ENCODE measurements at regions not wholly inside any gene's neighbourhood (a gene's known extent, or its start where the extent isn't known, plus 50 kb on each side); places are given as distances from the start of the nearest gene placed in this dataset.

DNA sequence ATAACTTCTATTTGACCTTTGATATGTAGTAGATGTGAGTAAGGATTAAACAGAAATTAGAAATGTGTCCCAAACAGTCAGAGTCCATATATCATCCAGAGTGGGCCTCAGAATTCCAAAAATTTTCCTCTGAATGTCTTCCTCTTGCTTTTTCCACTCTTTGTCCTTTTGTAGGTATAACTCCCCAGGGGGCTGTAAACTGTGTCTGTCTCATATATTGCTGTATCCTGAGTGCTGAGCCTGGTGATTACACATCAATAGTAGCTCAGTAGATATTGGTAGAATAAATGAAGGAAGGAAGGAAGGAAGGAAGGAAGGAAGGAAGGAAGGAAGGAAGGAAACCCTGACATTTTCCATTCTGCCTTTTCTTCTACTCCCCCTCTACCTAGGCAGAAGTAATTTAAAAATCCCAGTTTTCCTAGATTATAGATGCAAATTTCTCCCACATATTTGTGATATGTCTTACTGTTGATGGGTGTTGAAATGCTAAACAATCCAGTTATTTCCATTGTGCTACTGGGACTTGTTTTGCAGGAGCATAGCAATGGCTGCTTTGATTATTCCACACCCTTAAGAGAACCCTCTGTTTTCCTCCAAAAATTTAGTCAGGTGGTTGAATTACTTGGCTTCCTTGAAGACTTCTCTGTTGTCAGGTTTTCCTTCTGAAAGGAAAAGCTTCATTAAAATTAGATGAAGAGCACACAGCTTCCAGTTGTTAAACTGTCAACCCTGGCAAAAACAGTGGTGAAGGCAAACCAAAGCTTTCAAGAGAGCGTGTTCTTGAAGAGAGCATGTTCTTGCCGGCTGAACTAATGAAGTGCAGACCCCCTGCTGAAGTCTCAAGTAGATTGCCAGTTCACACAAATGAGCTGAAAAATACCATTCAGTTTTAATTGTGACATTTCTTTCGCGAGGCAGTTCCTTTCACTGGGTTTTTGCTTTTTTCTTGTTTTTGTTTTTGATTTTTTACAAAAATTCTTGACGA lies 147.8 kb downstream of the KCNE4 start:
- TF ChIP-seq, protein P1, sequence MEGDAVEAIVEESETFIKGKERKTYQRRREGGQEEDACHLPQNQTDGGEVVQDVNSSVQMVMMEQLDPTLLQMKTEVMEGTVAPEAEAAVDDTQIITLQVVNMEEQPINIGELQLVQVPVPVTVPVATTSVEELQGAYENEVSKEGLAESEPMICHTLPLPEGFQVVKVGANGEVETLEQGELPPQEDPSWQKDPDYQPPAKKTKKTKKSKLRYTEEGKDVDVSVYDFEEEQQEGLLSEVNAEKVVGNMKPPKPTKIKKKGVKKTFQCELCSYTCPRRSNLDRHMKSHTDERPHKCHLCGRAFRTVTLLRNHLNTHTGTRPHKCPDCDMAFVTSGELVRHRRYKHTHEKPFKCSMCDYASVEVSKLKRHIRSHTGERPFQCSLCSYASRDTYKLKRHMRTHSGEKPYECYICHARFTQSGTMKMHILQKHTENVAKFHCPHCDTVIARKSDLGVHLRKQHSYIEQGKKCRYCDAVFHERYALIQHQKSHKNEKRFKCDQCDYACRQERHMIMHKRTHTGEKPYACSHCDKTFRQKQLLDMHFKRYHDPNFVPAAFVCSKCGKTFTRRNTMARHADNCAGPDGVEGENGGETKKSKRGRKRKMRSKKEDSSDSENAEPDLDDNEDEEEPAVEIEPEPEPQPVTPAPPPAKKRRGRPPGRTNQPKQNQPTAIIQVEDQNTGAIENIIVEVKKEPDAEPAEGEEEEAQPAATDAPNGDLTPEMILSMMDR (conservative IDR thresholded peaks at IDR 0.05) = no peak
- no peak for TF ChIP-seq ZFX (IDR thresholded peaks at IDR 0.05)

Measured in C4-2B (cell line).